CD14-positive monocyte (primary cell): ENCODE measurements at regions not wholly inside any gene's neighbourhood (a gene's known extent, or its start where the extent isn't known, plus 50 kb on each side); places are given as distances from the start of the nearest gene placed in this dataset.

Source experiments
- DNase-seq, 3 donors: peaks; one replicate each; pipeline ENCODE4 v3.0.0-alpha.2; 2011 to 2022
- H2AFZ ChIP-seq: 2 replicates; pipeline ENCODE4 v1.6.0; 2012; ENCODE audit warnings: mild to moderate bottlenecking, low read depth, low read length, inconsistent platforms; ENCODE audit not compliant: insufficient read depth, poor library complexity, severe bottlenecking
- H3K27ac ChIP-seq, 2 donors: 1 replicate in 1 of 2; 2 replicates in 1 of 2; pipeline ENCODE4 v1.5.1; 2012 to 2013; ENCODE audit warnings: low read length in 2 of 2, control low read depth in 1 of 2, inconsistent platforms in 1 of 2, low read depth in 1 of 2, mild to moderate bottlenecking in 1 of 2
- H3K27me3 ChIP-seq, 2 donors: one replicate each; pipeline versions ENCODE4 v1.6.0 to v1.6.1; 2011 to 2013; ENCODE audit warnings: low read length in 2 of 2; ENCODE audit not compliant: control insufficient read depth in 2 of 2, insufficient read depth in 2 of 2
- H3K36me3 ChIP-seq, 2 donors: replicated peaks in 1 of 2; 1 replicate in 1 of 2; 2 replicates in 1 of 2; pipeline versions ENCODE4 v1.5.1 to v1.6.1; 2012 to 2013; ENCODE audit warnings: low read length in 2 of 2, control low read depth in 1 of 2, inconsistent platforms in 1 of 2, mild to moderate bottlenecking in 1 of 2; ENCODE audit not compliant: insufficient read depth in 2 of 2, control insufficient read depth in 1 of 2
- H3K4me1 ChIP-seq, 2 donors: 1 replicate in 1 of 2; 2 replicates in 1 of 2; pipeline versions ENCODE4 v1.5.1 to v1.6.1; 2012 to 2013; ENCODE audit warnings: low read length in 2 of 2, control low read depth in 1 of 2, inconsistent platforms in 1 of 2, mild to moderate bottlenecking in 1 of 2, moderate library complexity in 1 of 2; ENCODE audit not compliant: insufficient read depth in 2 of 2, control insufficient read depth in 1 of 2
- H3K4me2 ChIP-seq: replicated peaks from 2 replicates; pipeline ENCODE3; 2012; ENCODE audit warnings: low read length, moderate library complexity, mild to moderate bottlenecking; ENCODE audit not compliant: poor library complexity, severe bottlenecking; ENCODE audit errors: extremely low read depth
- H3K4me3 ChIP-seq, 3 experiments: fragments of 200-600 bp in 1 of 3; sonication (generic) in 1 of 3; replicated peaks in 1 of 3; 1 replicate in 2 of 3; 2 replicates in 1 of 3; pipeline ENCODE4 v1.5.1; 2011 to 2013; ENCODE audit warnings: low read length in 3 of 3, mild to moderate bottlenecking in 3 of 3, control low read depth in 2 of 3, low read depth in 2 of 3, inconsistent platforms in 1 of 3, moderate library complexity in 1 of 3
- H3K79me2 ChIP-seq: 2 replicates; pipeline ENCODE4 v1.6.0; 2012; ENCODE audit warnings: mild to moderate bottlenecking, control low read depth, inconsistent platforms, low read length, moderate library complexity; ENCODE audit not compliant: insufficient read depth
- H3K9ac ChIP-seq: 2 replicates; pipeline ENCODE4 v1.6.0; 2017; ENCODE audit warnings: low read length, mild to moderate bottlenecking; ENCODE audit not compliant: insufficient read depth, poor library complexity, severe bottlenecking
- H3K9me3 ChIP-seq, 2 donors: replicated peaks in 1 of 2; 1 replicate in 1 of 2; 2 replicates in 1 of 2; pipeline versions ENCODE4 v1.5.1 to v1.6.1; 2012 to 2013; ENCODE audit warnings: low read length in 2 of 2, control low read depth in 1 of 2; ENCODE audit not compliant: control insufficient read depth in 1 of 2, insufficient read depth in 1 of 2
- H4K20me1 ChIP-seq: 2 replicates; pipeline ENCODE4 v1.6.0; 2012; ENCODE audit warnings: mild to moderate bottlenecking, low read length, control low read depth, moderate library complexity; ENCODE audit not compliant: insufficient read depth
- H3K27ac Mint-ChIP-seq, 7 donors: one replicate each; pipeline ENCODE4 v1.8.0; 2020; ENCODE audit warnings: mild to moderate bottlenecking in 7 of 7, mixed read lengths in 7 of 7, moderate library complexity in 6 of 7, inconsistent platforms in 2 of 7
- H3K27me3 Mint-ChIP-seq, 3 donors: one replicate each; pipeline ENCODE4 v1.8.0; 2021 to 2022; ENCODE audit warnings: low read depth in 3 of 3, mild to moderate bottlenecking in 3 of 3, mixed read lengths in 3 of 3, moderate library complexity in 3 of 3, inconsistent platforms in 1 of 3
- H3K36me3 Mint-ChIP-seq, 2 donors: one replicate each; pipeline ENCODE4 v1.8.0; 2020; ENCODE audit warnings: mixed read lengths in 2 of 2, inconsistent platforms in 1 of 2, mild to moderate bottlenecking in 1 of 2
- H3K4me1 Mint-ChIP-seq: one replicate; pipeline ENCODE4 v1.8.0; 2020; ENCODE audit warnings: mild to moderate bottlenecking, mixed read lengths
- H3K4me3 Mint-ChIP-seq, 2 donors: one replicate each; pipeline ENCODE4 v1.8.0; 2020; ENCODE audit warnings: mild to moderate bottlenecking in 2 of 2, mixed read lengths in 2 of 2, moderate library complexity in 1 of 2
- H3K9me3 Mint-ChIP-seq, 7 donors: one replicate each; pipeline ENCODE4 v1.8.0; 2020 to 2022; ENCODE audit warnings: mixed read lengths in 7 of 7, mild to moderate bottlenecking in 6 of 7, moderate library complexity in 6 of 7, inconsistent platforms in 2 of 7
- CTCF ChIP-seq: fragments of 200-600 bp; IDR thresholded peaks from one replicate; pipeline ENCODE4 v1.8.0; 2022; ENCODE audit warnings: antibody characterized with exemption, mild to moderate bottlenecking
- WGBS: methylation state at CpG from one replicate; pipeline ENCODE4 v1.1.5; 2013; ENCODE audit warnings: missing lambda C conversion rate; ENCODE audit not compliant: insufficient coverage; 5-methylcytosine and 5-hydroxymethylcytosine counted together
- intact Hi-C, 2 donors: fragments of 100-400 bp; cut with micrococcal nuclease; formaldehyde crosslinking; loops; one replicate each; pipeline versions ENCODE4 v1.15.0 to v1.15.1; 2023

DNA sequence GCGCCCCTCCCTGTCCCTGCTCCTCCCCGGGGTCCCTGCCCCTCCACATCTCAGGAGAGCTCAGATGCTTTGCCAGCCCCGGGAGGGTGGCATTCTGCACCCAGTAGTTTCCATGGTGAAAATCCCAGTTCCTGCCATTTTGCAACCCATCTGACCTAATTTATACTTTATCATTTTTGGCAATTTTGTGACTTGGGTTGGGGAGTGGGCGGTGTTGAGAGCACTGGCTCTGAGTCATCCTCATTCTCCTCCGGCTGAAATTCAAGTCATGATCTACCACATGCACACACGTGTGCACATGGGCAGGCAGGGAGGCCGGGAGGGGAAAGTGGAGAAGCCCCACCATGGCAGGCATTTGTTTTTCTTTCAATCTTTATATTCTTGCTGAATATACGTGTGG lies 208.6 kb downstream of the URI1 start:
- Mint-ChIP-seq H3K27ac (no peak overlapping the region), H3K4me1 (no peaks in the 10 kb centered on the region), H3K4me3 (no peak overlapping the region), H3K27me3 (peaks cover 2 to 7% (median 4%) of the 10 kb centered on the region in 3 donors), H3K9me3 (no peaks in the 10 kb centered on the region), H3K36me3 (no peaks in the 10 kb centered on the region)
- Histone ChIP-seq H2AFZ (no peak overlapping the region), H3K4me3 (no peak overlapping the region), H3K27ac (no peak overlapping the region), H3K79me2 (no peaks in the 10 kb centered on the region), H3K27me3 (no peaks in the 10 kb centered on the region), H3K9ac (no peak overlapping the region), H4K20me1 (no peaks in the 10 kb centered on the region), H3K36me3 (no peaks in the 10 kb centered on the region), H3K9me3 (no peaks in the 10 kb centered on the region), H3K4me1 (no peaks in the 10 kb centered on the region), H3K4me2 (no peak overlapping the region)
- intact Hi-C loops, result no loop called here
- no peak for DNase-seq
- WGBS, result 68% methylated on average over 2 of the region's 8 CpGs
- no peak for TF ChIP-seq CTCF

DNA sequence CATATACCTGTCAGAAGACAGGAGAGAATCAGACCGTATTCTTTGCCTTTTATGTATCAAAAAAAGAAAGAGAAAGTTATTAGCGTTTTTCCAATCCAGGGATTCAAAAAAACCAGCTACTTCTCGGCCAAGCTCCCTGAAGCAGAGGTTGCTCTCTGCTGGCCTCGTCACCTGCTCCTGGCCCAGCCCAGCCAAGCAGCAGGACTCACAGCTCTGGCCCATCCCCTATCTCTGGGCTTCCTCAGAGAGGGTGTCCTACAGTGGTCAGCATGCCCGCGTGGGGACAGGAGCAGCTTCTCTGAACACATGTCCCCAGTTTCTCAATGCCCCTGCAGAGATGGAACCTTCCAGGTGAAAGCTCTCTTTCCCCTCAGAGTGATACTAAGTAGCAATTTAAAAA lies 209.0 kb downstream of the URI1 start:
- Histone ChIP-seq H3K4me3 (no peak overlapping the region), H2AFZ (no peak overlapping the region), H4K20me1 (no peaks in the 10 kb centered on the region), H3K4me1 (no peaks in the 10 kb centered on the region), H3K79me2 (no peaks in the 10 kb centered on the region), H3K9me3 (no peaks in the 10 kb centered on the region), H3K36me3 (no peaks in the 10 kb centered on the region), H3K27me3 (no peaks in the 10 kb centered on the region), H3K27ac (no peak overlapping the region), H3K9ac (no peak overlapping the region), H3K4me2 (no peak overlapping the region)
- DNase-seq, result no peak
- TF ChIP-seq CTCF, result no peak
- no peak overlapping the region for H3K27ac Mint-ChIP-seq
- no peaks in the 10 kb centered on the region for H3K9me3 Mint-ChIP-seq
- H3K36me3 Mint-ChIP-seq, result no peaks in the 10 kb centered on the region
- 74% methylated on average over 2 of the region's 6 CpGs for WGBS
- no peak overlapping the region for H3K4me3 Mint-ChIP-seq
- intact Hi-C loops, result no loop called here
- peaks cover 2 to 7% (median 4%) of the 10 kb centered on the region in 3 donors for H3K27me3 Mint-ChIP-seq
- no peaks in the 10 kb centered on the region for H3K4me1 Mint-ChIP-seq
